ENCODE measurements at regions not wholly inside any gene's neighbourhood (a gene's known extent, or its start where the extent isn't known, plus 50 kb on each side); places are given as distances from the start of the nearest gene placed in this dataset.

DNA sequence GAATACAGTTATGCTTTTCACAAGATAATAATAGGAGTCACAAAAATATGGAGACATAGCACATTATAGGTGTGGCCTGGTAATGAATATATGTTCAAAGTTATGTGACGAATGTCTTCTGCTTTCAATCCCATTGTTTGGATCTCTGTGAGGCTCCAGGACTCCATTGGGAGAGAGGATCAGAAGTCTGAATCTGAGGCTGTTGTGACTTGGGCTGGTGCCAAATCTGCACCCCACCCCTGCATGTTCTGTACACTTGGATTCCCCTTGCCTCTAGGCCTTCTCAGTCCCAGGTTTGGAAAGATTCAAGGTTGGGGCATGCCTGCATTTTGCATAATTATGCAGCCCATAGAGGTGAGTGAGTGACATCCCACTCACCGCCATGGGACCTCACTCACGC lies 103.1 kb upstream of the MGAT5 start (continued):
- TF ChIP-seq EZH2 (IDR thresholded peaks at IDR 0.05; ENCODE audit: borderline replicate concordance, control insufficient read depth, low read depth, low read length) (no peak), GABPA (IDR thresholded peaks at IDR 0.05; ENCODE audit: low read depth) (no peak)
- TF ChIP-seq, protein P1, sequence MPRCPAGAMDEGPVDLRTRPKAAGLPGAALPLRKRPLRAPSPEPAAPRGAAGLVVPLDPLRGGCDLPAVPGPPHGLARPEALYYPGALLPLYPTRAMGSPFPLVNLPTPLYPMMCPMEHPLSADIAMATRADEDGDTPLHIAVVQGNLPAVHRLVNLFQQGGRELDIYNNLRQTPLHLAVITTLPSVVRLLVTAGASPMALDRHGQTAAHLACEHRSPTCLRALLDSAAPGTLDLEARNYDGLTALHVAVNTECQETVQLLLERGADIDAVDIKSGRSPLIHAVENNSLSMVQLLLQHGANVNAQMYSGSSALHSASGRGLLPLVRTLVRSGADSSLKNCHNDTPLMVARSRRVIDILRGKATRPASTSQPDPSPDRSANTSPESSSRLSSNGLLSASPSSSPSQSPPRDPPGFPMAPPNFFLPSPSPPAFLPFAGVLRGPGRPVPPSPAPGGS (IDR thresholded peaks at IDR 0.05; ENCODE audit: borderline replicate concordance, insufficient read depth, low read depth, low read length, poor library complexity, severe bottlenecking), result no peak

DNA sequence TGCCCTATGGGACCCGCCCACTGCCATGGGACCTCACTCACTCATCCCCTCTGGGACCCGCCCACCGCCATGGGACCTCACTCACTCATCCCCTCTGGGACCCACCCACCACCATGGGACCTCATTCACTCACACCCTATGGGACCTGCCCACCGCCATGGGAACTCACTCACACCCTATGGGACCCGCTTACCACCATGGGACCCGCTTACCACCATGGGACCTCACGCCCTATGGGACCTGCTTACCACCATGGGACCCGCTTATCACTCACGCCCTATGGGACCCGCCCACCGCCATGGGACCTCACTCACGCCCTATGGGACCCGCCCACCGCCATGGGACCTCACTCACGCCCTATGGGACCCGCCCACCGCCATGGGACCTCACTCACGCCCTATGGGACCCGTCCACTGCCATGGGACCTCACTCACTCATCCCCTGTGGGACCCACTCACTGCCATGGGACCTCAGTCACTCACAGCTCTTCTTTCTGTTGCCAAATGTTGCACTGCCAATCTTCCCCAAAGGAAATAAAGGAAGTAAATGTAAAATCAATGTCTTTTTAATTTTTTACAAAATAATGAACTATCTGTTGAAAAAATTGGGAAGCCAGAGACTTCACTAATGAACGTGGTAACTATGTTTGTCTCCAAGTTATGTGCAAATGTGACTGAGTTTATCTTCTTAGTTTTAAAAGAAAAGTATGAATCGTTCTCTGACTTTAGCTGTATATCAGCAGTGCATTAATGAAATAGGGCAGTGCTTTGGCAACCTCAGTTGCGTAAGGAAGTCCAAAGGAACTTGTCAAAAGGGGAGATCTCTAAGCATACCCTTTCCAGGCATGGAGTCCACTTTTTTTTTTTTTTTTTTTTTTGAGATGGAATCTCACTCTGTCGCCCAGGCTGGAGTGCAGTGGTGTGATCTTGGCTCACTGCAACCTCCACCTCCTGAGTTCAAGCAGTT lies 101.5 kb upstream of the MGAT5 start:
- SMC1A ChIA-PET (ENCODE audit: uncharacterized antibody, unreplicated experiment), result no interaction called here
- 46% methylated on average over 21 of the region's 23 CpGs for WGBS (ENCODE audit: insufficient coverage, insufficient replicate concordance, low lambda C conversion rate, missing lambda C conversion rate)

More for the DNA sequence above, 101.5 kb upstream of the MGAT5 start:
- in situ Hi-C loops (cut with MboI) (no loop called here), intact Hi-C loops (cut with micrococcal nuclease; ENCODE audit: unreplicated experiment) (no loop called here)
- no peak overlapping the region for H3K27ac ChIP-seq (ENCODE audit: control insufficient read depth, insufficient read depth)
- H3K79me2 ChIP-seq (ENCODE audit: control insufficient read depth, insufficient read depth, low read length), result peaks cover 75% of the 10 kb centered on the region
- no peak overlapping the region for H2AFZ ChIP-seq (ENCODE audit: control insufficient read depth, low read depth, low read length)
- FAIRE-seq (no peak), DNase-seq (ENCODE audit: low read depth, low spot score) (no peak), ATAC-seq (no peak)
- TF ChIP-seq ATF2 (IDR thresholded peaks at IDR 0.05; ENCODE audit: low read length) (no peak), ZNF274 (IDR thresholded peaks at IDR 0.05; ENCODE audit: insufficient read depth, insufficient read length) (no peak), BACH1 (IDR thresholded peaks at IDR 0.05; ENCODE audit: borderline replicate concordance) (no peak)
- TF ChIP-seq, protein P1 (IDR thresholded peaks at IDR 0.05; ENCODE audit: borderline replicate concordance, insufficient read depth, low read depth, low read length, poor library complexity, severe bottlenecking), result peak; percentile 0
- H3K27me3 ChIP-seq (replicated peaks in 1 of 2; ENCODE audit: control insufficient read depth in 2 of 2, insufficient read depth in 2 of 2, low read length in 1 of 2), result no peaks in the 10 kb centered on the region
- H3K36me3 ChIP-seq (ENCODE audit: control insufficient read depth in 2 of 2, insufficient read depth in 2 of 2, low read length in 1 of 2), result peaks cover 2 to 6% of the 10 kb centered on the region in 2 experiments; a peak in 2 of 4 replicates
- no peak overlapping the region for H3K4me2 ChIP-seq (ENCODE audit: control insufficient read depth, insufficient read depth)
- H3K4me3 ChIP-seq, result no peak overlapping the region
- peaks cover 12% of the 10 kb centered on the region; the same call in 1 of the 2 replicates for H4K20me1 ChIP-seq (ENCODE audit: control insufficient read depth, insufficient read depth)
- ChIA-PET RAD21 (ENCODE audit: unreplicated experiment) (no interaction called here), POLR2A (no interaction called here), CTCF (no interaction called here)
- H3K9ac ChIP-seq (ENCODE audit: control insufficient read depth, insufficient read depth, low read length), result no peak overlapping the region
- H3K4me1 ChIP-seq (ENCODE audit: control insufficient read depth, insufficient read depth, low read length), result peaks cover 47% of the 10 kb centered on the region
- H3K9me3 ChIP-seq (replicated peaks; ENCODE audit: control insufficient read depth, insufficient read depth, low read length), result no peaks in the 10 kb centered on the region
- no TSS peak for BruUV-seq (replicated peaks)

Data from GM12878 (cell line).